ENCODE measurements at regions not wholly inside any gene's neighbourhood (a gene's known extent, or its start where the extent isn't known, plus 50 kb on each side); places are given as distances from the start of the nearest gene placed in this dataset.

DNA sequence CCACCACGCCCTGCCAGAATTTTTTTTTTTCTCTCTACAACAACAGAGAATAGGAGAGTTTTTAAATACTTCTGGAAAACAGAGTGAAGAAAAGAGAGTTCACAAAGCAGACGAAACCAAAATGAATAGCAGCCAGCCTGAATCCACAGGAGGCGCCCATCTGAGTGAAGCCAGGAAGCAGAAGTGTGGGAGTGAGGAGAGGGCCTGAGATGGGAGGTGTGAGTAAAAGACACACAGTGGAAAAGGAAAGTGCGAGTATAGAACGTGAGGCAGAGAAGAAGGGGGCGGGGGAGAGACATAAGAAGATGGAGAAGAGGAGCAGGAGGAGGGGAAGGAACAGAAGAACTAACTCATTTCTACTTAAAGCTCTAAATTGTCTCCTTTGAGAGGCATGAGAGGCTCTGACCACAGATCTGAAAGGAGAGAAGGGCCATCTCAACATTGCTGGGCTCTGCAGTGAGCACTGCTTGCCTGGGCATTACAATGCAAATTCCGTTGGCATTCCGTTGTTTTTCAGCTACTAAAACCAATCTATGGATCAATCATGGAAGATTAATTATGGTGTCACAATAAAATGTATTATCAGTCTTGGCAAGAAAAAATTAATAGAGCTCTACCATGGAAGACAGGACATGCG, 140.1 kb upstream of the CPSF6 start:
- no peak for DNase-seq

DNA sequence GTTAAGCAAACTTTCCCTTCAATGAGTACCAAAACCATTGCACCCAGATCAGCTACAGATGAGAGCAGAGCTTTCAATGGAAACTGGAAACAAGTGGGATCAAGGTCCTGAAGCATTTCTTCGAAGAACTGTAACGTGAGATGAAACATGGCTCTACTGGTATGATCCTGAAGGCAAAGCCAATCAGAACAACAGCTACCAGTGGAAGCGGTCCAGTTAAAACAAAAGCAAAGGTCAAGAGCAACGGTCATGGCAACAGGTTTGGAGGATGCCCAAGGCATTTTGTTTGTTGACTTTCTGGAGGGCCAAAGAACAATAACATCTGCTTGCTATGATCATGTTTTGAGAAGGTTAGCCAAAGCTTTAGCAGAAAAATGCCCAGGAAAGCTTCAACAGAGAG, 137.9 kb upstream of the CPSF6 start:
- DNase-seq = no peak

DNA sequence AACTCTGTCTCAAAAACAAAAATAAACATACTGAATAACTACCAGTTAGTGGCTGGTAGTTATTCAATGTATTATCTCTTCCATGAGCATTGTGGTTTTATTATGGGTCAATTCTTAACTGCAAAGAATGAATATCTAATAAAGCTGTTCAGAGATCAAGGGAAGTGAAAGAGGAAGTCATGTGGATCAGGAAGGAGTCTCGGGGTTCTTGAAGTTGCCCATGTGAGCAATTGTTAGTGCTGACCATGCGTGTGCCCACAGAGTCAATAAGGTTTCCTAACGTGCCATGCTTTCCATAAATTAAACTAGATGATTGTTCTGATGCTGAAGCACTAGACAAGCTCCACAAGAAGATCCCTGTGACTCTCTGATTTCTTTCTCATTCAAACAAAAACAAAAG, 136.5 kb upstream of the CPSF6 start:
- no peak for DNase-seq

DNA sequence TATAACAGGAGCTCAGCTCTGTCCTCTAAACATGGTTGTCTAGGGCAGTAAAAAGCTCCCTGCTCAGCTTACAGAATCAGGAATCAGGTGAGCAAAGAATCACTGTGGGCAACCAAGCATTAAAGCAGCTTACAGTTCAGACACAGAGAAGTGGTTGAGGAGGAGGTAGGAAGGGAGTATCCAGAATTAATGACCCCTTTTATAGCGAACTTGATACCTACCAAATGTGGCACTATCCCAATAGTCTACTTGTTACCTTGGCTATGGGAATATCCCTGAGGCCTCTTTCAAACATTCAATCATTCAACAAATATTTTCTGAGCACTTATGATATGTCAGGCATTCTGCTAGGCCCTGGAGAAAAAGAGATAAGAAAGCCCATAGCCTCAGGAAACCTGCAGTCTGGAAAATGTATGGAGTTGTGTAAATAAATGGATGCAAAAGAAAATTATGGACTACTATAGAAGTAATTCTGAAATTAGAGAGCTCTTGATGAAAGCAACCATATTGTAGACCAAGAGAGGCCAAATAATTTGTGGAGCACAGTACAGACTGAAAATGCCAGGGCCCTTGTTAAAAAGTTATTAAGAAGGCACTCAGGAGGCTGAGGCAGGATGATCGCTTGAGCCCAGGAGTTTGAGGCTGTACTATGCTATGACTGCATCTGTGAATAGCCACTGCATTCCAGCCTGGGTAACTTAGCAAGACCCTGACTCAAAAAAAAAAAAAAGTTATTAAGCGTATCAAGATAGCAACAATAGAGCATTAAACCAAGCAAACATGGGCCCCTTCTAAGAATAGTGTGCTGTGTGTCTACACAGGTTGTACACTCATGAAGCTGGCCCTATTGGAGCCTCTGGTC, 134.0 kb upstream of the CPSF6 start:
- DNase-seq = no peak

DNA sequence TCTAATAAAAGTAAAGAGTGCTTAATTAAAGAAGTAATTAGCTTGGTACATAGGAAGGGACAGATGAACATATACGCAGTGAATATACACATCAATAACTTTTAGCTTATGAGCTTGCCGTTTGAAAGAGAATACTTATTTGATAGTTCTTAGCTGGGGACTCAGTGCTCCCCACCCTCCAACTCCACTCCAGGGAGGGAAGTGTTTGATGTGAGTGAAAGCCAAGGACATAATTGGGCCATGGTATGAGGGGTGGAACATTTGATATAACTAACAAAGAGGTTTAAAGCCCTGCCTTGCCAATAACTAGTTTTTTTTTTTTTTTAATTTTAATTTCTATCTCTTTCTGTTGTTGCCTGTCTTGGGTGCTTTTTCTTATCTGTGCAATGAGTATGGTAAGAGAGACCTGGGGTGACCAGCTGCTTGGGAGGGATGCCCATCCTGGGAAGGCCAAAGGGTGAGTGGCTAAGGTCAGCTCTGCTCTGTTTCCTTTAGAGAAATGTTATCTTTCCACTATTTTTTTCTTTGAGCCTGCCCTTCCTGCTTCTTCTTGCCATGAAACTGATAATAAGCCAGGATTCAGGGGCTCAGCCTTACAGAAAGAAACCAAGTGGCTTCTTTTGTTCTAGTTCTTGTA, 132.8 kb upstream of the CPSF6 start:
- no peak for DNase-seq

DNA sequence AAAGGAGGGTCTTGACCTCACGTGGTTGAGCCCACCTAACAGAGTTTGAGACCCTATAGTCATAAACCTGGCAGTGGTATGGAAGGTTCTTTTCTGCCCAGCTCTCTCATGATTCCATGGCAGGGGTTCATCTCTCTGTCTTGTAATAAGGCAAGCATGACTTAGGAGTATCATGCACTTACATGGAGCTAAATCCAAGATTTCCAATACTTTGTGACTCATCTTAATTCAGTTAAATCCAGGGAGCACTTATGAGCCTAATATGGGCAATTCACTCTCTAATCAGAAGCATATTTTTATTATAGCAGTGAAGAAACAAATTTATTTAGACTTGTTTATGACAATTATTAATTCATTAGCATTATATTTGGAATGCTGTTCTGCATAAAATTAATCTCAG, 131.8 kb upstream of the CPSF6 start:
- DNase-seq = peak; percentile 23

DNA sequence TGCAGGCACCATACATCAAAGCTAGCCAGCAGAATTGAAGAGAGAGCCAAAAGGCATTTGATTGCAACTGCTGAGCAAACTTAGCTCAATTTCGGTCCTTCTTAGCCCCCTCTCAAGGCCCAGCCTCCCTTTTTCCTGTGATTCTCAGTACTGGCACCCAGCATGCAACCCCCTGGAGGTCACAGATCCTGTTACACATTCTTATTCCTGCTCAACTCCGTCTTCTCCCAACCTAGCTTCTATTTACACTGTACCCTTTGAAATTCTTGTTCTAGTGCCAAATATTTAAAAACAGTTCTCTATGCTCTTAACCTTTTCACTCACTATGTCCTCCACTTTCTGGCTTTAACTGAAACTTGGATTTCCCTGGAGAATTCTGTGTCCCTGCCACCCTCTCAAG, 131.3 kb upstream of the CPSF6 start:
- DNase-seq = peak; percentile 41

DNA sequence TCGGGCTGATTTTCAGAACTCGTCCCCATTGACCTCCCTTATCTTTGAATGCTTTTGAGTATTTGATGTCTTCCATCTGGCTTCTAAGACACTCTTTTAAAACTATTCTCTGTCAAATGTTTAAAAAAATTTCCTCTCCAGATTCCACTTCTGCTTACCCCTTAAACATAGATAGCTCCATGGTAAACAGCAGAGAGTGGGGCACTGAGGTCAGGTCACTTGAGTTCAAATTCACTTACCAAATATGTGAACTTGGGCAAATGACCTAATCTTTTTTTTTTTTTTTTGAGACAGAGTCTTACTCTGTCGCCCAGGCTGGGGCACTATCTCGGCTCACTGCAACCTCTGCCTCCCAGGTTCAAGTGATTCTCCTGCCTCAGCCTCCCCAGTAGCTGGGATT, 126.8 kb upstream of the CPSF6 start:
- no peak for DNase-seq

DNA sequence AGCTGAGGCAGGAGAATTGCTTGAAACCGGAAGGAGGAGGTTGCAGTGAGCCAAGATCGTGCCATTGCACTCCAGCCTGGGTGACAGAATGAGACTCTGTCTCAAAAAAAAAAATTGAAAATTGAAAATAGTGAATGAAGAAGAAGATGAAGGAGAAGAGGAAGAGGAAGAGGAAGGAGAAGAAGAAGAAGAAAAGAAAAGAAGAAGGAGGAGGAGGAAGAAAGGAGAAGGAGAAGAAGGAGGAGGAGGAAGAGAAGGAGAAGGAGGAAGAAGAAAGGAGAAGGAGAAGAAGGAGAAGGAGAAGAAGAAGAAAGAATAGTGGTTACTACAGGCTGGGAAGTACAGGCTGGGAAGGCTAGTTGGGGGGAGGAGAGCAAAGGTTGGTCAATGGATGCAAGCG, 124.3 kb upstream of the CPSF6 start:
- no peak for DNase-seq

DNA sequence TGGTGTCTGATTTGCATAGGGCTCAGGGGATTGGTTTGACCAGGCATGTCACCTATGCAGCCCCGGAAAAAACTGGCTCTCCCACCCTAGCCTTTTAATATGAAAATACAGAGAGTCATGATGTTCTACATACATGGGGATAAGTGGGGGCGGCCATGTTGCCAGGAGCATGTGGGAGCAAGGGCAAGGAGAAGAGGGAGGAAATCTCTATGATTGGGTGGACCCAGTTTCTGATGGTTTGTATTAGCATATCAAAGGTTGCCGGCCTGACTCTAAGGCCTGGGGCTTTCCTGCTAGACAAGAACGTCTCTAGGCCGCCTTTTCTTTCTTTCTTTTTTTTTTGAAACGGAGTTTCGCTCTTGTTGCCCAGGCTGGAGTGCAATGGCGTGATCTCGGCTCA, 123.4 kb upstream of the CPSF6 start:
- no peak for DNase-seq

DNA sequence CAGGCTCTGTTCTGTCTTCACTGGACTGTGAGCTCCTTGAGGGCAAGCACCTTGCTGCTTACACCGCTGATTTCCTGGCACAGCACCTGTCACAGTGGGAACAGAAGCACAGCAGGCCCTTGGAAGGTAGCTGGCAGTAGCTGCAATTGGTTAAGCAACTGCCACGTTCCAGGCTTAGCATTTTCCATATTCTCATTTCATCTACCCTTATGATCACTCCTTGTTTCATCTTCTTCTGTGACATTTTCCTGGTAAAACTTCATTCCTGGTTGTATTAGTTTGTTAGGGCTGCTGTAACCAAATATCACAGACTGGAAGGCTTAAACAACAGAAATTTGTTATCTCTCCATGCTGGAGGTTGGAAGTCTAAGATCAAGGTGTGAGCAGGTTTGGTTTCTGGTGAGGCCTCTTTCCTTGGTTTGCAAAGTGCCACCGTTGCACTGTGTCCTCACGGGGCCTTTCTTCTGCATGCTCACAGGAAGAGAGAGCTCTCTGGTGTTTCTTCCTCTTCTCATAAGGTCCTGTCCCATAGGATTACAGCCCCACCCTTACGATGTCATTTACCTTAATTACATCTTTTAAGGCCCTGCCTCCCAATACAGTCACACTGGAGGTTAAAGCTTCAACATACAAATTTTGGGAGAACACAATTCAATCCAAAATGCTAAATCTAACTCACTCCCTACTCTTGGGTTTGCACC, 121.7 kb upstream of the CPSF6 start:
- no peak for DNase-seq

DNA sequence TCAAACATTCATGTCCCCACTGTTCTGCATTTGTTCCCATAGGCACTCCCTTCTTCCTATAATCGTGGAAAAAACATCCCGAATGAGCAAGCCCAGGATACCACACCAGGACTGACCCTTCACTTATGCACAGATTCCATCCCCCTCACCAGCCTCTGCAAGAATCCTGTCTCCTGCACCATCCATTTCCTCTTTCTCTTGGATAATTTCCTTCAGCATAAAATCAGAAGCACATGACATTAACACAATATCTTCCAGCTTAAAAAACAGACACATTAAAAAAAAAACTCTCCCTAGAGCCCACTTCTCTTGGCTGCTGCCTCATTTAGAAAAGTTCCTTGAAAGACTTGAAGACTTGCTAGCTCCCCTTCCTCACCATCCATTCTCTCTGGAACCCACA, 120.9 kb upstream of the CPSF6 start:
- no peak for DNase-seq

DNA sequence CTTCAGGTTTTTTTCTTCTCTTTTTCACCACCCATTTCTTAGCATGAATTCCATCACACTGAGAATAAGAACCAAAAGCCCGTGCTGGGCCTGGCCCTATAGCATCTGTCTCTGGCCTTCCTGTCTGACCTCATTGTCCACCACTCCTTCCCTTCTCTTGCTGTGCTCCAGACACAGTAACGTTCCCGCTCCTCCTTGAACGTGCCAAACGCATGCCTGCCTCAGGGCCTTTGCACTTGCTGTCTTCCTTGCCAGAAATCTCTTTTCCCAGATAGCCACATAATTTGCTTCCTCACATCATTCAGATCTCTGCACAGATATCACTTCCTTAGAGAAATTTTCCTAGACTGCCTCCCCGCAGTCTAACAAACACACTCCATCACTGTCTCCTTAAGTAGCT, 119.6 kb upstream of the CPSF6 start:
- DNase-seq = no peak

DNA sequence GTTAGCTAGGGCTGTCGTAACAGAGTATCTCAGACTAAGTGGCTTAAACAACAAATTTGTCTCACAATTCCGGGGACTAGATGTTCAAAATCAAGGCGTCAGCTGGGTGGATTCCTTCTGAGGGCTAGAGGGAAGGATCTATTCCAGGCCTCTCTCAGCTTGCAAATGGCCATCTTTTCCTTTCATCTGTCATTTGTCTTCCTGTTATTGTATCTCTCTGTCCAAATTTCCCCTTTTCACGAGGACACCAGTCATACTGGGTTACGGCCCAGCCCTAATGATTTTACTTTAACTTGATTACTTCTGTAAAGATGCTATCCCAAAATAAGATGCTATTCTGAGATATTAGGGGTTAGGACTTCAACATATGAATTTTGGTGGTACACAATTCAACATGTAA, 119.0 kb upstream of the CPSF6 start:
- DNase-seq = no peak

DNA sequence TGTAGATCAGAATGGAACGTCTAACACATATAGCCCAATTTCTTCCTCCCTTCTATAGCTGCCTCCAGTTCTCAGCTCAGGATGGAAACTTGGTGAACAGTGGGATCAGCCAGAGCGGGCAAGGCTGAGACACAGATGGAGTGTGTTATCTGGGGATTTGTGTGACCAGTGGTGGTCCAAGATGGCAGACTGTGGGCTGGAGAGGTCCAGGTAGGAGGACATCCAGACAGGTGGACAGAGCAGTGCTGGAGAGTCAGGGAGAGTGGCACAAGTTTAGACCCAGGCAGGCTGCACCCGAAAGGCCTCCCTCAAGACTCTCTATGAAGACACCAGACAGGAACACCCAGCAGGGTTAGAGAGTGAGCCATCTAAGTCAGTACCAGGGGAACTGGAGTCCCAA, 116.1 kb upstream of the CPSF6 start:
- DNase-seq = no peak

DNA sequence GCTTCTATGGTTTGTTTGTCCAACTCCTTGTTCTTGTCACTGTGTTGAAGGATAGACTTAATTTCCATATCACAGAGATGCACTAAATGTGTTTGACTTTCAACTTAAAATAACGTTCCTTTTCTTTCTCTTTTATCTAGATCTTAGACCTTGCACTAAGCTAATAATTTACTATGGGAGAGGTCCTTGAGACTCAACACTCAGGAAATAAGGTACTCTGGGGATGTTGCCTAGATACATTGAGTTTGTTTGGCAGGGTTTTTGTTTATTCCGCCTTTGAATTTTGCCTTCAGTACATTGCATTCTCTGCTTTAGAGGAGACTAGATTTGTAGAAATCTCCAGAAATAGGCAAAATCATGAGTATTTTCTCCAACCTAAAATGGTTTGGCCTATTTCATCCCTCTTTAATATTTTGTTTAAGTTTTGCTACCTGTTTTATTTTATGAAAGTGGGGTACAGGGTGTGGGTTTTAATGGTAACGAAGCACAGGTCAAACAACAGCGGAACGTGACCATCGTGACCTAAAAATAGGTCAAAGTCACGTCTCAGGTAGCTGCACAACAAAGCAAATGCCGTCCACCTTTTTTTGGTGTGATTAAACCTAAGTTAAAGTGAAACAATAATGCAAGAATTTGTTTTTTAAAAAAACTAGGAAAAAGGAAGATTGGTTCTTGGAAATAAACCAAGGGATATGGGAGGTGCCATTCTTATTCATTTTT, 115.3 kb upstream of the CPSF6 start:
- no peak for DNase-seq

DNA sequence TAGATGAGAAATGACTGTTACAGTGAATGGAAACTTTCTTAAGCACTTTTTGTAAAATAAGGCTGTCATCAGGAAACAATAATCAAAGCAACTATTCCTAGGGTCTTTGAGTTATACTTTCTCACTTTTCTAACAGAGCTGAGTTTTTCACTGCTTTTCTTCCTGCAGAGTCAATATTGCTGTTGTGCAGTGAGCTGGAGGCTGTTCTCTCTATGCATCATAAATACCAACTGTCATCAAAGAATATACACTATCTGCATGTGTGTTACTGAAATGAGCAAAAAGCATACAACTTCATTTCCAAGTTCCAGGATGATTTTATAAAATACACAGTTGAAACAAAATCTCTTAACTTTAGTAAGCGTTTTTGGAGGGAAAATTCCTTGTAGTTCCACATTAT, 110.4 kb upstream of the CPSF6 start:
- no peak for DNase-seq

DNA sequence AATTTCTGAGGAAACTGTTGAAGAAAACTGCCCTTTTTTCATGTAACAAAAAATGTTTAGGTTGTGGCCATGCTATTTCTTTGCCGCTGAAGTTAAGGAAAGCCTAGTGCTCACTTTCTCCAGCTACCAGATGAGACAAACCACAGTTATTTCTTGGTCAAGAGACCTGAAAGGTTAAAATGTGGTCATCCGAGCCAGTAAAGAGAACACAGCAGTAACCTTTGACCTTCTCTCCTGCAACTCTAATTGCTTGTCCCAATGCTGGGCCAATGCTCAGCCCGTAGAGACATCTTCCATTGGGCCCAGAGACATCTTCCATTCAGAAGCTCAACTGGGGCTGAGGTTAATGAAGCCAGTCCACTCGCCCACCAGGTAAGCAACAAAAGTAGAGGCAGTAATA, 109.8 kb upstream of the CPSF6 start:
- no peak for DNase-seq

DNA sequence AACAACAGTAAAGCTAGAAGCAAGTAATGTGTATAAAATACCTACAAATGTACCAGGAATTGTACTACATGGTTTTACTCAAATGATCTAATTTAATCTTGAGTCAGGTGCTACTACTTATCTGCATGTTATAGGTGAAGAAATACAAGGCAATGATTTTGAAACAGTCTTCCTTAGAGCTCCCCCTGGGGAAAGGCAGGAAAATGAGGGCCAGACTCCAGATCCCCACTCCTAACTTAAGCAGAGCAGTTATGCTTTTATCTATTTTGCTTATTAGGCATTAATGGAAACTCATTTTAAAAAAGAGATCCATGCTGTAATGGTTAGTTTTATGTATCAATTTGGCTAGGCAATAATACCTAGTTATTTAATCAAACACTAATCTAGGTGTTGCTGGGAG, 109.3 kb upstream of the CPSF6 start:
- DNase-seq = no peak

DNA sequence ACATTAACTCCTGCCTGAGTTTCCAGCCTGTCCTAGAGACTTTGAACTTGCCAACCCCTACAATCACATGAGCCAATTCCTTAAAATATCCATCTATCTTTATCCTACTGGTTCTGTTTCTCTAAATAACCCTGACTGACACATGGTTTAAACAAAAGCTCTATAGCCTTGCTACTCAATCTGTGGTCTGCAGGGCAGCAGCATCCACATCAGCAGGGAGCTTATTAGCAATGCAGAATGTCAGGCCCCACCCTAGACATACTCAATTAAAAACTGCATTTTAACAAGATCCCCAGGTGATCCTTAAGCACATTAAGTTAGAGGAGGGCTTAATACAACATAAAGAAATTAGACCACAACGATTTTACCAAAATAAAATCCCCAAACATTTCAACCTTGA, 108.3 kb upstream of the CPSF6 start:
- no peak for DNase-seq

DNA sequence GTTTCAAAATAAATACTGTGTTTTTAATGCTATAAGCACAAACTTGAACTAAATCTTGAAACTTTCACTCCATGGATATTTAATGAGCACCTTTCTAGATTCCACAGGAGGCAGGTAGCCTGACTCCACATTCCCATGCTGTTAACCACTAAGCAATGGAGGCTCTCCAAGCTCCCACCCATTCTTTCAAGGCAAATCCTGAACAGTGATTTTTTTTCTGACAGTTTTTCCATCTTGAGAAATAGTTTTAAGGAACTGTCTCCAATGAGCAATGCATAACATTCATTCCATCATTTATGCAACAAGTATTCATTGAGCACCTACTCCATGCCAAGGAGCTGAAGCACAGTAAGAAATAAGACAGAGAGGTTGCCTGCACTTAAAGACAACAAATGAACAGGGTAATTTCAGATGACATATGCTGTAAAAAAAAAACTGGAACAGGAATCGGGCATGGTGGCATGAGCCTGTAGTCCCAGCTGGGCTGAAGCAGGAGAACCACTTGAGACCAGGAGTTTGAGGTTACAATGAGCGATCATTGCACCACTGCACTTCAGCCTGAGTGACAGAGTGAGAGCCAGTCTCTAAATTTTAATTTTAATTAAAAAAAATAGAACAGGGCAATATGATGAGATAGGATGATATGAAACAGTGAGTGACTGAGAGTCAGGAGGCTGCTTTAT, 102.3 kb upstream of the CPSF6 start:
- DNase-seq = no peak

DNA sequence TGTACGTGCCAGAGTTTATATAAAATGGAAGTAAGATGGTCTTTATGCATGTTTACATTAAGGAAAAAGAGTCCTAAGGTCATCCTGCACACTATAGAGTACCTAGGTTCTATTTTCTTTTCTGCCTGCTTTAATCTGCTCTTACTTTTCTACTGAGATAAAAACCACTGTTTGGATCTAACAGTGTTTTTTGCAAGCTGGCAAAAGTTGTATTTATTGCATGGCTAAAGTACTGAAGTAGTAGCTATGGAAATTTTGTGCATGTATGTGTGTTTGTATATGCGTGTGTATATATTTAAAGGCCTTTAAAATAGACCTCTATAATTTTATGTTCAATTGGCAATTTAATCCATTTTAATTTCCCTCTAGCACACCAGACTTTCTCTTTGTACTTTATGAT, 98.3 kb upstream of the CPSF6 start:
- no peak for DNase-seq
